HG03342 (cell line): ENCODE measurements at regions not wholly inside any gene's neighbourhood (a gene's known extent, or its start where the extent isn't known, plus 50 kb on each side); places are given as distances from the start of the nearest gene placed in this dataset.

Experiments
- ATAC-seq: cut with Tn5 transposase; IDR thresholded peaks from one replicate; pipeline ENCODE4 v1.9.1; 2021; ENCODE audit warnings: mild to moderate bottlenecking, moderate library complexity; ENCODE audit not compliant: unreplicated experiment

DNA sequence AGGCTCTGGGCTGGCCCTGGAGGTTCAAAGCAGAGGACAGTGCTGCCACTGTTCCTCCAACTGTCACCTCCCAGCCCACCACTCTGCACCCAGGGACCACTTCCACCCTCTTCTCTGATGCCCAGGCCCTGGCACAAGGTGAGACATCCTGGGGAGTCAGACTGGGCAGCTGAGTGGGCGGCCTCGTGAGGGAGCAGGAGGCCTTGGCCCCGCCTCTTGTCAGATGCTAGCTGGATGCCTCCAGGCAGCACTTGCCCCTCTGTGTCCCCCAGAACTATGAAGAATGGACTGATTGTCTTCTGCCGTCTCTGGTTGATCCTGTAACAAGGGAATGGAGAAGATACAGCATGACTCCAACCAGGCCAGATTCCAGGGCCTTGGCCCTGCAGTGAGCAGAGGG lies 191.0 kb upstream of the LINGO1 start:
- ATAC-seq, result no peak

DNA sequence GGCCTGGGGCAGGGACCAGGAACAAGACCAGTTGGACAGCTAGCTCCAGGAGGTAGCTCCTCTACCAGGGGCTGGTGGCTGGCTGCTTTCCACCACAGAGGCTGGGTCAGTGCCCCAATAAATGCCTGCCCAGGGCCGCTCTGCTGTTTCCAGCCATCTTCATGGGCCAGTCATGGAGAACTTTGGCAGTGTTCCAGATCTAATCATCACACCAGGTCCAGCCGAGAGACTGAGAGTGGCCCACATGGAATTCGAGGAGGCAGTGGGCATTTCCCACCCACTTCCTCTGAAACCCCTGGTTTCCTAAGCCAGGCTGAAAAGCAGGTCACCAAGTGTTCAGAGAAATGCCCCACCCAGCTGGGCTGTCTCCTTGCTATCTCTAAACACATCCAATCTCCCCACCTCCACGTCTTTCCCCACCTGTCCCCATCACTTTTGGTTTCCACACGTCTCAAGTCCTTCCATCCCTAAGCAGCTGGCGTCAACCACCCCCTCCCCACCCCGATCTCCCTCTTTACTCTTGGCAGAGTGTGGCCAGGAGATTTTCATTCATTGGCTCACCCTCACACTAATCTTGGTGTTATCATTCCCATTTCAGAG lies 190.0 kb upstream of the LINGO1 start:
- ATAC-seq, result no peak

DNA sequence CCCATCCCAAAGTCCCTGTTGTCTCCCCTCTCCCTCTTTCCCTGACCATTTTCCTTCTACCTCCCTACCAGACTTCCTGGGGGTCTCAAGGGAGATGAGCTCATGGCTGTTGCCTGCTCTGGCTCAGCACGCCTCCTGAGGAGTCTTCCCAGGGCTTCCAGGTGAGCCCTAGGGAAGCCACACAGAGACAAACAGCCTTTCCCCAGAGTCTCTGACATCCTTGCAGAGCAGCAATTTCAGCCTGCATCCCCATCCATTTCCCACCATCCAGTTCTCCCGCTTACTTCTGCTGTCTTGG lies 189.2 kb upstream of the LINGO1 start:
- no peak for ATAC-seq

DNA sequence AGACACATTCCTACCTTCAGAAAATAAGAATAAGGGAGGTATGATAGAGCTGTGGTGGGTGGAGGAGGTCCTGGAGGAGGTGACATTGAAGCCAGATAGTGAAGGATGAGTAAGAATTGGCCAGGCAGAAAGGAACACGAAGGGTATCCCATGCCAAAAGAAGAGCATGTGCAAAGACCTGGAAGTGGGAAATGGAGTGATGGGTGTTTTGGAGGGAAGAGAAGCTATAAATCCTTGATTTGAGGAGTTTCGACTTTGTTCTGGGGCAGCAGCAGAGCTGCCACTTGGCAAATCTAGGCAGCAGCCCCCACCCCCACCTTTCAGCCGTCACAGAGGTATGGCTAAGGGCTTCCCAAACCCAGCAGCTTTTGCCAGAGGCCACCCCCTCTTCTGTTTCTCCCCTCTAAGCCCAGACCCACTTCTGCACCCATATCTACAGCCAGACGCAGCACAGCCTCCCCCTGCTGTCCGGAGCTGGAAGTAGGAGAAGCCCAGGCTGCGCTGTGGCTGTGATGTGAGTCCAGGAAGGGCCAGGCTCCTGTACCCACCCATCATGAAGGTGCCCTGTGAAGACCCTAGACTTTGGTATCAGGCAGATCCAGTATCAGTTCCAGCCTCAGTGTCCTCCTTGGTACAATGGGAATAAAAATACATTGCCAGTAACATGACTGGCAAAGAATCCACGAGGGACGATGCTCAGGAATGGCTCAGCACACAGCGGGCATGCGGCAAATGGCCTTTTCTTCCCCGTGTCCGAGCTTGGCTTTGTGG lies 188.7 kb upstream of the LINGO1 start:
- ATAC-seq, result no peak

DNA sequence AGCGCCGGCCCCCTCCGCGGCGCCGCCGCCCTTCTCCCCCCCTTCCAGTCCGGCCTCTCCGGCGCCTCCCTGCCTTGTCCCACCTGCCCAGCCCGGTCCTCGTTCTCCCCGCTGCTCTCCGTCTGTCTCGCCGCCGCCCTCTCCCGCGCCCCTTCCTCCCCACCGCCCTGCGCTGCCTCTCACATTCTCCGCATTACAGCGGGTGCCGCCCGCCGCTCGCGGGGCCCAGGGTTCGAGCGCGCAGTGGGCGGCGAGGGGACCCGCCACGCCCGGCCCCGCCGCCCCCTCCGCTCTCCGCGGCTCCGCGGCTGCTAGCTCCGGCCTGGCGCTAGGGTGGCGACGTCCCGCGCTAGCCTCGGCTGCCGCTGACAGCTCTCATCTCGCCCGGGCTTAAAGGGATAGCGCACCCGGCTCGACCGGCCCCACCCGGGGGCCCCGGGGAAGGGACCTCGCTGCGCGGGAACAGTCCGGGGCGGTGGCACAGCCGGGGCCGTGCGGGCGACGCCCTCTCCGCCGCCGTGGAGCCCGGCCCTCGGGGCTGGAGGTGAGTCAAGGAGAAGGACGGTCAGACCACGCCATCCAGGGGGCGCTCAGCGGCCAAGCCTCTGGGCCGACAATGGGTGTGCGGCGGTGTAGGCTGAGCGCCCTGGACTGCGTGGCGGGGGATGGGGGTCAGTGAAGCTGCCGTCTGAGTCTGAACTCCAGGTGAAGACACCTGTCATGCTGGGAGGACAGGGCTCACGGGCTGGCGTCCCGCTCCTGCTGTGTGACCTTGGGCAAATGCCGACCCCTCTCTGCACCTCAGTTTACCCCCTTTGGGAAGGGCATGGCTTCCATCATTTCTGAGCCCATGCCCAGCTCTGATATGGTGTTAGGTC lies 187.4 kb upstream of the LINGO1 start:
- ATAC-seq, result no peak

DNA sequence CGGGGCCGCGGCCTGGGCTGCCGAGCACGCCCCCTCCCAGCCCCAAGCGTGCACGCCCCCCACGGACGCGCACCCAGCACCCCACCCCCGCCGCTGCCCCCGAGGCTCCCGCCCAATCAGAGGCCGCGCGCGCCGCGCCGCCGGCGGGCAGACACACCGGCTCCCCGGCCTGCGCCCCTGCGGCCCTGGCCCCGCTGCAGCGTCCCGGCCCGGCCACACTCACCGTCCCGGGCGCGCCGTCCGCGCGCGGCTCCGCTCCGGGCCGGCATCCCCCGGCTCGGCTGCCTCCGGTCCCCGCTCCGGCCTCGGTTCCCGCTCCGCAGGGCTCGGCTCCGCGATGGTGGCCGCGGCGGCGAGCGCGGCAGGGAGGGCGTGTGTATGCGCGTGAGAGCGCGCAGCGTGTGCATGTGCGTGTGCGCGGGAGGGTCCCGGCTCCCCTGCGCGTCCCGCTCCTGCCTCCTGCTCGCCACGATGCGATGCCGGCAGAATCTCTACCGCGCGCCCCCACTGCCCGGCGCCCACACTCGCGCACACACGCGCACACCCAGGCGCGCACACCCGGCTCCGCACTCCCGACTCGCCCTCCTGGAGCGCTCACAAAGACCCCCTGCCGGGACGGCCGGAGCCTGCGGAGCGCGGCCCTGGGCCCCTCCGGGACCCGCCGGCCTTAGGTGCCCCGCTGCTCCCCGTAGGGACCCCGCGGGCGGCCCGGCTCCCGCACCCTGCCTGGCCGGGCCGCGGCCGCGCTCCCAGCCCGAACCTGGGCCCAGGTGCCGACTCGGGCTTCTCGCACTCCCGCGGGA lies 186.5 kb upstream of the LINGO1 start:
- no peak for ATAC-seq

DNA sequence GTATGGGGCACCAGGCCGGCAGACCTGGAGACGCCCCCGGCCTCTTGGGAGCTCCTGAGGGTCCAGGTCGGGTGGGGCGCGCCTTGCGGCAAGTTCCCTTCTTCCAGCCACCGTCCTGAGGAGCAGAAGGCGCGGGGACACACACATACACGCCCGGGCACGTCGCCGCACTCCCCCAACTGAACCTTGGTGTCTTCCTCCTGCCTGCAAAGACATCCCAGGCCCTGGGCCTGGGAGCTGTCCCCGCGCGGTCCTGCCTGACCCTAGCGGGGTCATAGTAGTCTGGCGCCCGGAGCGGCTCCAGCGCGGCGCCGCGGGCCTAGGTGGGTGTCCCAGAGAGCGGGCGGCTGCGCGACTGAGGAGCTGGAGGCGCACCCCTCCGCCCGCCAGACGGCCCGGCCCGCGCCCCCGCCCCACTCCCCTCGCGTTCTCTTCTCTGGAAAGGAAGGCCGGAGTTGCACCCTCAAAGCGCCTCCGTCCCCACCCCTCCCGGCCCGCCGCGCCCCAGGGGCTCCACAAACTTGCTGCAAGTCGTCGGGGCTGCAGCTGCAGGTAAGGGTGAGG lies 185.9 kb upstream of the LINGO1 start:
- no peak for ATAC-seq

DNA sequence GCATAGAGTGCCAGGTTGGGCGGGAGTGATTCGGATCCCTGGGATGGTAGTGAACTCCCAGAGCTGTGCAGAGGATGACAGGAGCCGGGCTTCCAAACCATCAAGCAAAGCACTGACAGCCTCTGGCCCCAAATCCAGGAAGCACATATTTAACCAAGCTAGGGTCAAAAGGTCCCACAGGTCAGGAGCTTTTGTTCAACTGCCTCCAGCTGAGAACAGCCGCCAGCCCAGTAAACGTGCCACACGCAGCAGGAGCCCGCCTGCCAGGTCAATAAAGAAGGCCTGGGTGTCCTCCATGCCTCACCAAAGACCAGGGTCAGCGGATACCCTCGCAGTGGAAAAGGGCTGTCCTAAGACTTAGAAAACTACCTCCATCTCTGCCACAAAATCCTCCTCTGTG lies 184.7 kb upstream of the LINGO1 start:
- ATAC-seq, result no peak

DNA sequence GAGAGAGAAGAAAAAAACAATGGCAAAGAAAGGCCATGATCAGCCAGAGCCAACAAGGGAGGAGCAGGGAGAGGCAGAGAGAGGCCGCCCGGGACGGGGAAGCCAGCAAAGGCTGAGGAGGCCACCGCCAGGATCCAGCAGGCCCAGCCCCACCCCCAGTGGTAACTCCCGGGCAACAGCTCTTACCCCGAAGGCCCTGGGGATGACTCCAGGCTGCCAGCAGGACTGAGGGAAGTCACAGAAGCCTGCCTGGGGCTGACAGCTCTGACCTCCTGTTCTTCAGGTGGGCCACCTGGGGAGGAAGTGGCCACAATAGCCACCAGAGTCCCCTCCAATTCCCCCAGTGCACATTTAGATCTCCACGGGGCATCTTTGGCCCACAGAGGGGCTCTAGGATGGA lies 184.3 kb upstream of the LINGO1 start:
- ATAC-seq, result no peak

DNA sequence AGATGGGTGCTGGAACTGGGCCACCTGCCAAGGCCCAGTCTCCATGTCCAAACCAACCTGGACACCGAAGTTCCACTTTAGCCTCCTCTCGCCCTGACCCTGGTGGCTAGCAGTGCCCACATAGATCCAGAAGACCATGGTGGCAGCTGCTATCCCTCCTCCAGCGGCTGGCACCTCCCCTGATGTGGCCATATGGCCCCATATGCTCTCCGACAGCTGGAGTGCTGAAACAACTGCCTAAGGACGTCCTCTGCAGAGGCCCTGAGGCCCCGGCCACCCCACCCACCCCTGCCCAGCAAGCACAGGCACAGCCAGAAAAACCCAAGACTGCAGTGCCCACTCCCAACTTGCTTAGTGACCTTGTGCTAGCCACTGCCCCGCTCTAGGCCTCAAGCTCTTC lies 182.3 kb upstream of the LINGO1 start:
- no peak for ATAC-seq

DNA sequence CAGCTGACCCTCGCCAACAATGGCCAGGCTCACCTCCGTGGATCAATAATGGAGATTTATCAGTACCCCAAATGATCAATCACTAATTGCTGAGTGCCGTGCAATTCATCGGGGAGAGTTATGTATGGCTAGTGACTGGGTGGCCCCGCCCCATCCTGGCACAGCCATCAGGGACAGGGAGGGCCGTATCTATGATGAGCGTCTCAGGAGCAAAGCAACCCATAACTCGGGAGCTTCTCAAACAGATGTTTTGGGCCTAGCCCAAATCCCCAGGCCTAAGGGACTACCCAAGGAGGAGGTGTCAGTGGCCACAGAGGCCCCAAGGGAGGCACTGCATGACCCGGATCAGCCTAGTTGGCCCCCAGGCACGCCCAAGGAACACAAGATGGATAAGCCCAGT lies 180.0 kb upstream of the LINGO1 start:
- ATAC-seq, result no peak

DNA sequence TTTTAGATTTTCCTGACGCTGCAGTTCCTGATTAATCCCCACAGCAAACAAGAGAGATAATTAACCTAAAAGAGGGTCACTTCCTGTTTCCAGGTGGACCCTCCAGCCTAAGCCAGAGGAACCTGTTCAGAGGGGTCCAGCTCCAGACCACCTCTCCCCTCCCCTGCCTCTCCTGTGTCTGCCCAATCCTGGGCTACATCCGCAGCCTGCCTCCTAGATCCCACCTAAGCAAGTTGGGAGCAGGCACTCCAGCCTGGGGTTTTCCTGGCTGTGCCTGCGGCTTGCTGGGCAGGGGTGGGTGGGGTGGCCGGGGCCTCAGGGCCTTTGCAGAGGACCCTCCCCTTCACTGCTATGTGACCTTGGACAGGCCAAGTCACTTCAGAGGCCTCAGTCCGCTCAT lies 178.6 kb upstream of the LINGO1 start:
- no peak for ATAC-seq

DNA sequence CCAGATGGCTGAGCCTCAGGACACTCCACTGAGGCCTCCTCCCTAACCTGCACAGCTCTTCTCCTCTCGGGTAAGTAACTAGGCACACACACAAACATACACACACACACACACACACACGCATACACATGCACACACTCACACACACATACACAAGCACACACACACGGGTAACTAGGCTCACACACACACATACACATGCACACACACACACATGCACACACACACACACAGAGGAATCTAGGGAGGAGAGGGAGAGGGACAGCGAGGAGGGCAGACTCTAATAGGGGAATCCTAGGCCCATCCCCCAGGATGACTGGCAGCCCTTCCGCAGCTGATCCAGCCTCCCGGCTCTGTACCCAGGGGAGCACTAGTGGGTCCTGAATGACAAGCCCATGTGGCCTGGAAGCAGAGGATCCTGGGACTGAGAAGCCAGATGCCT lies 177.4 kb upstream of the LINGO1 start:
- no peak for ATAC-seq

DNA sequence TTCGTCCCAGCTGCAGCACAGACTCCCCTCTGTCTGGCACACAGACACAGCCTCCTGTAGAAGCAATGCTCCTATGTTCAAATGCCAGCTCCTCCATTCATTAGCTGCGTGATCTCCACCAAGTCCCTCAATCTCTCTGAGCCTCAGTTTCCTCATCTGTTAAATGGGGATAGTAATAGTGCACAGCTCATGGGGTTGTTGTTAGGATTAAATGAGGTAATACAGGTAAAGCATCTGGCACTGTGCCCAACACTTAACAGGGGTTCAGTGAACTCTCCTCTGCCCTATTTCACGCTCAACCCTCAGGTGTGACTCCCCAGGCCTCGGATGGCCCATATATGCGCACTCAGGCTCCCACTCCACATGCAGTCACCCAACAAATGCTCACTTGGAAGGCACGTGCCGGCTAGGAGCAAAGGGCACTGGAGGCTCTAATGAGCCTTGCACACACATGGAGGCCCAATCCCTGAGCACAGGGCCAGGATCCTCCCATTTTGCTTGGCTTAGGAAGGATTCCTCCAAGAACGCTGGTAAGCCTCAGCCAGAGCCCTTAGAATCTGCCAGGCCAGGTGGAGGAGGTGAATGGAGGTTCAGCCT lies 176.0 kb upstream of the LINGO1 start:
- ATAC-seq, result no peak

DNA sequence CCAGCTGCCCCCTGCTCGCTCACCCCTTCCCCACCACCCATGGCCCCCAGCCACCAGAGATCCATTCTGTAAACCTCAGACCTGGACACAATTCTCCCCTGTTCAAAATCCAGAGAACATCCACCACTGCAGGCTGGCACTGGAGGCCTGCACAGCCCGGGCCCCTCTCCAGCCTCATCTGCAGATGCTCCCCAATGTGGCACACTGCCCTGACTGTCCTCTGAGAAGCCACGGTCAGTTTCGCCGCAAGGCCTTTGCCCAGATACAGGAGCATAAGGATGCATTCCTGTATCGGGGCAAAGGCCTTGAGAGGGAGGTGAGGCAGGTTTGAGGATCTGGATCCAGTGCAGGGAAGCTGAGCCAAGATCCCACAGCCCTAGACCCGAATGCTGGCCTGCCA lies 175.4 kb upstream of the LINGO1 start:
- ATAC-seq, result no peak

DNA sequence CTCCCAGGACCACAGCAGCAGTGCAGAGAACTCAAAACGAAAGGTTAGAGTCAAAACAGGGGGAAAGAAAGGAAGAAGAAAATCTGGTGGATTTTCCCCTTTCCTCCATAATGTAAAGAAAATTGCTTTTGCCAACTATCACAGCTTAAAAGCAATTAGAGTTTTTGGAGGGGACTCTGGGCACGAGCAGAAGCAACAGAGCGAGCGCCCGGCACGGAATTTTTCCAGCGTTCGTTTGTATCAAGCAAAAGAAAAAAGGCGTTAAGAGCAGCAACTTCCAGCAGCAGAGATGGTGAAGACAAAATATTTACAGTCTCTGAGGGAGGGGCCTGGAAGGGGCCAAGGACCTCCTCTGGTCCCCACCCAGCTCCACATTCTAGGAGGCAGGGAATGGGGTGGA lies 174.9 kb upstream of the LINGO1 start:
- ATAC-seq, result no peak

DNA sequence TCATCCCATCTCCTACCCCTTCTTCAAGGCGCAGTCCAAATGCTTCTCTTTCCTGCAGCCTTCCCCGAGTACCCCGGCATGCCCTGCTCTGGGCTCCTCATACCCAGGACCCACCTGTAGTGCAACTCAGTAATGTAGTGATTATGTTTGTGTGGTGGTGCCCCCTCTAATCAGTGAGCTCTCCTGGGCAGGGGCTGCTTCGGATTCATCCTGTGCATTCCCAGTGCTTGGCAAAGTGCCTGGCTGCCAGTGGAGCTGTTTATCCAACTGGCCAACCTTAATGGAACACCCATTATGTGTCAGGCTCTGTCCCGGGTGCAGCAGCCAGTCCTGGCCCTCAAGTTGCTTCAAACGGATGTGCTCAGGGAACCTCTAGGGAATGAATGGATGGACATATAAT lies 174.4 kb upstream of the LINGO1 start:
- no peak for ATAC-seq

DNA sequence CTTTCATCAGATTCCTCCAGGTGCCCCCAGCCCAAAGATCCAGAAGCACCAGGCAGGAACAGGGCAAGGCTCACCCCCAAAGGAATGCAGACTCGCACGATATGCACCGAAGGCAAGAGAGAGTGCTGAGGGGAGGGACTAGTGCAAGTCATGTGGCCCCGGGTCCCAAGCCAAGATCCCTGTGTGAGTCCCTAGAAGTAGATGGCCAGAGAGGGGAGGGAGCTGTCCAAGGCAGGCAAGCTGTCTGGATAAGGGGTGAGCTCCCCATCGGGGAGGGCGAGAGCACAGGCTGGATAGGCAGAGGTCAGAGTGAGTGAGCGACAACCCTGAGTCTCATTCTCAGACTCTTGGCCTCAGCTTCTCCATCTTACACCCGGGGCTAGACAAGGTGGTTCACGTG lies 171.5 kb upstream of the LINGO1 start:
- ATAC-seq, result no peak

DNA sequence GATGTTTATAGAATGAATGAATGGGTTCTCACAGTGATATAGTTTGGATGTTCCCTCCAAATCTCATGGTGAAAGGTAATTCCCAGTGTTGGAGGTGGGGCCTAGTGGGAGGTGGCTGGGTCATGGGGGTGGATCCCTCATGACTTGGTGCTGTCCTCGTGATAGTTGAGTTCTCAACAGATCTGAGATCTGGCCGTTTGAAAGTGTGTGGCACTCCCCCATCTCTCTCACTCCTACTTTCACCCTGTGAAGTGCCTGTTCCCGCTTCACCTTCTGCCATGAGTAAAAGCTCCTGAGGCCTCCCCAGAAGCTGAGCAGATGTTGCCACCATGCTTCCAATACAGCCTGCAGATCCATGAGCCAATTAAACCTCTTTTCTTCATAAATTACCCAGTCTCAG lies 170.8 kb upstream of the LINGO1 start:
- no peak for ATAC-seq

DNA sequence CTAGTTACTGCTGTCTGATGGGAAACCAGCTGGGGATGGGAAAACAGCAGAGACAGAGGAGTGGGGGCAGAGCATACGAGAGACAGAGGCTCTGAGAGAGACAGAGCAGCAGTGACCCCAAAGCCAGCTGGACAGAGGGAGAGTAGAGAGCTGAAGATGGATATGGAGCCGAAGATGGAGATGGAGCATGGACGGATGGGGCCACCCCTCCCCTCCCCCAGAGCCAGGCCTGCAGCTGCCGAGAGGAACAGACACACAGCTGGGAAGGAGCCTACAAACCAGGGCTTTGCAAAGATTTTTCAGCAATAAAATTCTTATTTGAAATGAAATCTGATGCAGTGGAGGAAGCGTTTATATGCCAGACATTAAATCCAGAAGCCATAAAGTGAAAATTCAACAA lies 167.6 kb upstream of the LINGO1 start:
- no peak for ATAC-seq

DNA sequence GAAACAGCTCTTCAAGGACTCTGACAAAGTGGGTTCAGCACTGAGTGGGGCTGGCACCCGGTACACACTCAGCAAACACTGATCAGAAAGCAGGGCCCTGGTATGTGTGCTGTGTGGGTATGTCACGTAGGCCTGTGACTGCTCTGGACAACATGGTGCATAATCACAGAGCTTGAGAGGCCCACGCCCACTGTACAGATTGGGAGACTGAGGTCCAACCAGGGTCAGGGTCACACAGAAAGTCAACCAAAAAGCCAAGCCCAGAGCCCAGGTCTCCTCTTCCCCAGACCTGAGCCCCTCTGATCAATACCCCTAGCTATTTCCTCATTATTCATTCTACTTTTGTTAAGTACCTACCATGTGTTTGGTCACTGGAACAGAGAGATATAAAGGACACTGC lies 166.1 kb upstream of the LINGO1 start:
- no peak for ATAC-seq
